Kidney tubule cell (primary cell): ENCODE measurements at regions not wholly inside any gene's neighbourhood (a gene's known extent, or its start where the extent isn't known, plus 50 kb on each side); places are given as distances from the start of the nearest gene placed in this dataset.
"Not testable (repeated sequence)": the region's sequence is repeated elsewhere in the genome, so short reads cannot be mapped to it uniquely, and the experiment has no call there.

Experiments
- DNase-seq: peaks from one replicate; pipeline ENCODE4 v3.0.0-alpha.2; 2018; ENCODE audit warnings: low spot score

DNA sequence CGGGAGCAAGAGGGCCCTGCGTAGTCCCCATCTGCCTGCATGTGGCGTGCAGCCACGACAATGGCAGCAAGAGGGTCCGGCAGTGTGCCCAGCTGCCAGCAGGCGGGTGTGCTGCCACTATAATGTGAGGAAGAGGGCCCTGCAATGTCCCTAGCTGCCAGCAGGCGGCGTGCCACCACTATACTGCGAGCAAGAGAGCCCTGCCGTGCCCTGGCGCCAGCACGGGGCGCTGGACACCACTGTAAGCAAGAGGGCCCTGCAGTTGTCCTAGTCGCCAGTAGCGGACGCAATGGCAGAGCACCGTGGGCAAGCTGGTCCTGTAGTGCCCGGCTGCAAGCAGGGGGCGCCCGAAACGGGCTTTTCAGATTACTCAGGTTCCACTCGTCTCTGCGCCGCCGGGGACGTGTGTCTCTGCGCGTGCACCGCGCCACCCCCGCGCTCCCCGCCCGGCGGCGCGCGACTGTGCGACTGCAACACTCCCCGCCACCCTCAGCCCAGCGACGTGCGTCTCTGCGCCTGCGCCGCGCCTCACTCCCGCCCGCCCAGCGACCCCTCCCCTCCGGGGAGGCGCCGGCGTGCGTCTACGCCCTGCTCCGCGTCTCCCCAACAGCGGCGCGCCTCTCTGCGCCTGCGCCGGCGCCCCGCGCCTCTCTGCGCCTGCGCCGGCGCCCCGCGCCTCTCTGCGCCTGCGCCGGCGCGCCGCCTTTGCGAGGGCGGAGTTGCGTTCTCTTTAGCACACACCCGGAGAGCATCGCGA is 159.4 kb upstream of the FRG2B start:
- DNase-seq: not testable (repeated sequence)

DNA sequence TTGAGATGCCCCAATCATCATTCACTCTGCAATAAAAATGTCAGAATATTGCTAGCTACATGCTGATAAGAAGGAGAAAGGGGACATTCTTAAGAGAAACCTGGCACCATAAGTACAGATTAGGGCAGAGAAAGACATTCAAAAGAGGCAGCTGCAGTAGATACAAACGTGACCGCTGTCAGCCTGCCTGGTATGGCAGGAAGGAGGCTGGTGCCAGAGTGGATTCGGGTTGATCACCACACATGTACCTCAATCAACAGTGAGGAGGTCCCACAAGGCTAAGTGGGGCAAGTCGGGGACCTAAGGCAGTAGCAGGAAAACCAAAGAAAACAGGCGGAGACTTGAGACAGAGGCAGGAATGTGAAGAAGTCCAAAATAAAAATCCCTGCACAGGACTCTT is 158.6 kb upstream of the FRG2B start:
- not testable (repeated sequence) for DNase-seq

DNA sequence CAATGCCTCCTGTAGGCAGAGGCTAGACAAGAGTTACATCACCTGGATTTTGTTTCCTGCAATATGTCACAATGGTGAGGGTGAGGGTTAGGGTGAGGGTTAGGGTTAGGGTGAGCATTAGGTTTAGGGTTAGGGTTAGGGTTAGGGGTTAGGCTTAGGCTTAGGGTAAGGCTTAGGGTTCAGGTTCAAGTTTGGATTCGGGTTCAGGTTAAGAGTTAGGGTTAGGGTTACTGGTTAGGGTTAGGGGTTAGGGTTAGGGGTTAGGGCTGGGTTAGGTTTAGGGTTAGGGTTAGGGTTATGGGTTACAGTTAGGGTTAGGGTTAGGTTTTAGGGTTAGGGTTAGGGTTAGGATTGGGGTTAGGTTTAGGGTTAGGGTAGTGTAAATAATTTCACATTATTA is 138.7 kb upstream of the FRG2B start:
- DNase-seq: not testable (repeated sequence)

DNA sequence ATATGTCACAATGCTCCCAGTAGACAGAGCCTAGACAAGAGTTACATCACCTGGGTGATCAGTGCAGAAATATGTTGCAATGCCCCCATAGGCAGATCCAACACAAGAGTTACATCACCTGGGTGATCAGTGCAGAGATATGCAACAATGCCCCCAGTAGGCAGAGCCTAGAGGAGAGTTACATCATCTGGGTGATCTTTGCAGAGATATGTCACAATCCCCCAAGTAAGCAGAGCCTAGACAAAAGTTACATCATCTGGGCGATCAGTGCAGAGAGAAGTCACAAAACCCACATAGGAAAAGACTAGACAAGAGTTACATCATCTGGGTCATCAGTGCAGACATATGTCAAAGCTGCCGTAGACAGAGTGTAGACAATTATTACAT is 138.2 kb upstream of the FRG2B start:
- DNase-seq: peak; percentile 1

DNA sequence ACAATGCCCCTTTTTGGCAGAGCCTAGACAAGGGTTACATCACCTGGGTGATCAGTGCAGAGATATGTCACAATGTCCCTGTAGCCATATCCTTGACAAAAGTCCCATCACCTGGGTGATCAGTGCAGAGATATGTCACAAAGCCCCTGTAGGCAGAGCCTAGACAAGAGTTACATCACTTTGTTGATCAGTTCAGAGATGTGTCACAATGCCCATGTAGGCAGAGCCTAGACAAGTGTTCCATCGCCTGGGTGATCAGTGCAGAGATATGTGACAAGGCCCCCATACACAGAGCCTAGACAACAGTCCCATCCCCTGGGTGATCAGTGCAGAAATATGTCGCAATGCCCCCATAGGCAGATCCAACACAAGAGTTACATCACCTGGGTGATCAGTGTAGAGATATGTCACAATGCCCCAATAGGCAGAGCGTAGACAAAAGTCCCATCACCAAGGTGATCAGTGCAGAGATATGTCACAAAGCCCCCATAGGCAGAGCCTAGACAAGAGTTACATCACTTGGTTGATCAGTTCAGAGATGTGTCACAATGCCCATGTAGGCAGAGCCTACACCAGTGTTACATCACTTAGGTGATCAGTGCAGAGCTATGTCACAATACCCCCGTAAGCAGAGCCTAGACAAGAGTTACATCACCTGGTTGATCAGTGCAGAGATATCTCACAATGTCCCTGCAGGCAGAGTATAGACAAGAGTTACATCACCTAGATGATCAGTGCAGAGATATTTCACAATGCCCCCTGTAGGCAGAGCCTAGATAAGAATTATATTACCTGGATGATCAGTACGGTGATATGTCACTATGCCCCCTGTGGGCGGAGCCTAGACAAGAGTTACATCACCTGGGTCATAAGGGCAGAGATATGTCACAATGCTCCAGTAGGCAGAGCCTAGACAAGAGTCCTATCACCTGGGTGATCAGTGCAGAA is 137.6 kb upstream of the FRG2B start:
- peak; percentile 0 for DNase-seq

DNA sequence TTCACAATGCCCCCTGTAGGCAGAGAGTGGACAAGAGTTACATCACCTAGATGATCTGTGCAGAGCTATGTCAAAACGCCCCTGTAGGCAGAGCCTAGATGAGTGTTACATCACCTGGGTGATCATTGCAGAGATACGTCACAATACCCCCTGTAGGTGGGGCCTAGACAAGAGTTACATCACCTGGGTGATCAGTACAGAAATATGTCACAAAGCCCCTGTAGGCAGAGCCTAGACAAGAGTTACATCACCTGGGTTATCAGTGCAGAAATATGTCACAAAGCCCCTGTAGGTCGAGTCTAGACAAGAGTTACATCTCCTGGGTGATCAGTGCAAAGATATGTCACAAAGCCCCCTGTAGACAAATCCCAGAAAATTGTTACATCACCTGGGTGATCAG is 136.6 kb upstream of the FRG2B start:
- not testable (repeated sequence) for DNase-seq

DNA sequence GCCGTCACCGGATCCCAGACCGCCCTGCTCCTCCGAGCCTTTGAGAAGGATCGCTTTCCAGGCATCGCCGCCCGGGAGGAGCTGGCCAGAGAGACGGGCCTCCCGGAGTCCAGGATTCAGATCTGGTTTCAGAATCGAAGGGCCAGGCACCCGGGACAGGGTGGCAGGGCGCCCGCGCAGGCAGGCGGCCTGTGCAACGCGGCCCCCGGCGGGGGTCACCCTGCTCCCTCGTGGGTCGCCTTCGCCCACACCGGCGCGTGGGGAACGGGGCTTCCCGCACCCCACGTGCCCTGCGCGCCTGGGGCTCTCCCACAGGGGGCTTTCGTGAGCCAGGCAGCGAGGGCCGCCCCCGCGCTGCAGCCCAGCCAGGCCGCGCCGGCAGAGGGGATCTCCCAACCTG is 127.0 kb upstream of the FRG2B start:
- DNase-seq: not testable (repeated sequence)
